ENCODE measurements at regions not wholly inside any gene's neighbourhood (a gene's known extent, or its start where the extent isn't known, plus 50 kb on each side); places are given as distances from the start of the nearest gene placed in this dataset.

- ATAC-seq (no peak), DNase-seq (ENCODE audit: missing footprints) (no peak)
- intact Hi-C loops (cut with DNase I) = no loop called here
Observed at GRCh38 chr5:109942646-109943045, 252.9 kb downstream of the MAN2A1 start.

- DNase-seq (ENCODE audit: missing footprints) = no peak
- intact Hi-C loops (cut with DNase I) = no loop called here
- no peak for ATAC-seq
Observed at GRCh38 chr5:109943701-109944235, 254.0 kb downstream of the MAN2A1 start.

- DNase-seq (ENCODE audit: missing footprints) = no peak
- ATAC-seq = no peak
Observed at GRCh38 chr5:109944461-109944860, 254.7 kb downstream of the MAN2A1 start.

GRCh38 chr5:109945097-109945678, 255.5 kb downstream of the MAN2A1 start:
- ATAC-seq (no peak), DNase-seq (ENCODE audit: missing footprints) (no peak)
- intact Hi-C loops (cut with DNase I) = no loop called here

More at GRCh38 chr5:109944461-109944860, 254.7 kb downstream of the MAN2A1 start:
- intact Hi-C loops (cut with DNase I) = no loop called here

GRCh38 chr5:109945723-109946480, 256.2 kb downstream of the MAN2A1 start:
- DNase-seq (ENCODE audit: missing footprints) = no peak
- intact Hi-C loops (cut with DNase I) = no loop called here
- ATAC-seq = no peak

GRCh38 chr5:109946610-109947009, 256.9 kb downstream of the MAN2A1 start:
- DNase-seq (ENCODE audit: missing footprints) (no peak), ATAC-seq (no peak)
- intact Hi-C loops (cut with DNase I) = no loop called here

GRCh38 chr5:109947667-109948066, 257.9 kb downstream of the MAN2A1 start:
- intact Hi-C loops (cut with DNase I) = no loop called here
- ATAC-seq (no peak), DNase-seq (ENCODE audit: missing footprints) (no peak)

GRCh38 chr5:109950634-109951033, 260.9 kb downstream of the MAN2A1 start:
- DNase-seq (ENCODE audit: missing footprints) = no peak
- ATAC-seq = no peak
- intact Hi-C loops (cut with DNase I) = no loop called here

GRCh38 chr5:109951348-109951747, 261.6 kb downstream of the MAN2A1 start:
- ATAC-seq (no peak), DNase-seq (ENCODE audit: missing footprints) (no peak)
- intact Hi-C loops (cut with DNase I) = no loop called here

GRCh38 chr5:109951758-109952157, 262.0 kb downstream of the MAN2A1 start:
- DNase-seq (ENCODE audit: missing footprints) (no peak), ATAC-seq (no peak)
- intact Hi-C loops (cut with DNase I) = no loop called here

- intact Hi-C loops (cut with DNase I) = no loop called here
- ATAC-seq (no peak), DNase-seq (ENCODE audit: missing footprints) (no peak)
Observed at GRCh38 chr5:109953761-109954160, 264.0 kb downstream of the MAN2A1 start.

- intact Hi-C loops (cut with DNase I) = no loop called here
- no peak for DNase-seq (ENCODE audit: missing footprints)
- ATAC-seq = no peak
Observed at GRCh38 chr5:109956884-109957283, 267.2 kb downstream of the MAN2A1 start.

- ATAC-seq (no peak), DNase-seq (ENCODE audit: missing footprints) (no peak)
- intact Hi-C loops (cut with DNase I) = no loop called here
Observed at GRCh38 chr5:109958082-109958481, 268.4 kb downstream of the MAN2A1 start.

- ATAC-seq (no peak), DNase-seq (ENCODE audit: missing footprints) (no peak)
- intact Hi-C loops (cut with DNase I) = no loop called here
Observed at GRCh38 chr5:109959652-109960051, 269.9 kb downstream of the MAN2A1 start.

GRCh38 chr5:109961751-109962150, 272.0 kb downstream of the MAN2A1 start:
- intact Hi-C loops (cut with DNase I) = no loop called here
- ATAC-seq (peak; percentile 28), DNase-seq (ENCODE audit: missing footprints) (no peak)

- intact Hi-C loops (cut with DNase I) = no loop called here
- ATAC-seq (no peak), DNase-seq (ENCODE audit: missing footprints) (no peak)
Observed at GRCh38 chr5:109962882-109963603, 273.3 kb downstream of the MAN2A1 start.

GRCh38 chr5:109964136-109964535, 274.4 kb downstream of the MAN2A1 start:
- no peak for ATAC-seq
- DNase-seq (ENCODE audit: missing footprints) = no peak
- intact Hi-C loops (cut with DNase I) = no loop called here

GRCh38 chr5:109965634-109966033, 275.9 kb downstream of the MAN2A1 start:
- no peak for DNase-seq (ENCODE audit: missing footprints)

GRCh38 chr5:109971968-109972367, 282.2 kb downstream of the MAN2A1 start:
- intact Hi-C loops (cut with DNase I) = no loop called here
- ATAC-seq (no peak), DNase-seq (ENCODE audit: missing footprints) (no peak)

More at GRCh38 chr5:109965634-109966033, 275.9 kb downstream of the MAN2A1 start:
- no peak for ATAC-seq
- intact Hi-C loops (cut with DNase I) = no loop called here

- DNase-seq (ENCODE audit: missing footprints) (no peak), ATAC-seq (no peak)
- intact Hi-C loops (cut with DNase I) = no loop called here
Observed at GRCh38 chr5:109981979-109982378, 292.3 kb downstream of the MAN2A1 start.

All from Right ventricle myocardium inferior (tissue), 1 donor.